Neuronal stem cell (in vitro differentiated cells): ENCODE measurements at regions not wholly inside any gene's neighbourhood (a gene's known extent, or its start where the extent isn't known, plus 50 kb on each side); places are given as distances from the start of the nearest gene placed in this dataset.

Experiments used
- DNase-seq: peaks from one replicate; pipeline ENCODE4 v3.0.0-alpha.2; 2013; ENCODE audit warnings: low spot score
- H2AFZ ChIP-seq: one replicate; pipeline ENCODE4 v1.6.1; 2013; ENCODE audit warnings: mild to moderate bottlenecking, low read length, inconsistent platforms
- H2AK5ac ChIP-seq: 2 replicates; pipeline ENCODE4 v1.6.1; 2013; ENCODE audit warnings: low read depth, mild to moderate bottlenecking, inconsistent platforms, low read length, moderate library complexity, mixed read lengths
- H2BK120ac ChIP-seq: 2 replicates; pipeline ENCODE4 v1.6.1; 2013; ENCODE audit warnings: low read depth, mild to moderate bottlenecking, inconsistent platforms, low read length, moderate library complexity, mixed read lengths
- H2BK12ac ChIP-seq: one replicate; pipeline ENCODE4 v1.6.1; 2013; ENCODE audit warnings: low read length, inconsistent platforms
- H2BK15ac ChIP-seq: 2 replicates; pipeline ENCODE4 v1.6.1; 2013; ENCODE audit warnings: mild to moderate bottlenecking, low read length, inconsistent platforms, mixed read lengths
- H2BK5ac ChIP-seq: one replicate; pipeline ENCODE4 v1.6.1; 2013; ENCODE audit warnings: inconsistent platforms, mild to moderate bottlenecking, low read length, moderate library complexity
- H3K14ac ChIP-seq: one replicate; pipeline ENCODE4 v1.6.1; 2013; ENCODE audit warnings: low read length, inconsistent platforms
- H3K18ac ChIP-seq: 2 replicates; pipeline ENCODE4 v1.6.1; 2013; ENCODE audit warnings: low read length, inconsistent platforms
- H3K23ac ChIP-seq: 2 replicates; pipeline ENCODE4 v1.6.1; 2013; ENCODE audit warnings: low read depth, mild to moderate bottlenecking, mixed read lengths, low read length, inconsistent platforms; ENCODE audit not compliant: poor library complexity
- H3K27ac ChIP-seq: replicated peaks from 3 replicates; pipeline ENCODE4 v1.5.1; 2013; ENCODE audit warnings: low read length, inconsistent platforms
- H3K27me3 ChIP-seq, 3 experiments: 2 replicates each; pipeline ENCODE4 v1.6.1; 2013; ENCODE audit warnings: low read length in 3 of 3, mild to moderate bottlenecking in 2 of 3, inconsistent platforms in 1 of 3, low read depth in 1 of 3, mixed read lengths in 1 of 3, moderate library complexity in 1 of 3; ENCODE audit not compliant: control insufficient read depth in 3 of 3, insufficient read depth in 3 of 3
- H3K36me3 ChIP-seq, 2 donors: replicated peaks in 1 of 2; 2 replicates each; pipeline ENCODE4 v1.6.1; 2013; ENCODE audit warnings: low read length in 2 of 2; ENCODE audit not compliant: control insufficient read depth in 2 of 2, insufficient read depth in 2 of 2
- H3K4ac ChIP-seq: 2 replicates; pipeline ENCODE4 v1.6.1; 2013; ENCODE audit warnings: inconsistent platforms, mild to moderate bottlenecking, low read length, moderate library complexity
- H3K4me1 ChIP-seq, 2 donors: 1 replicate in 1 of 2; 2 replicates in 1 of 2; pipeline ENCODE4 v1.6.1; 2013; ENCODE audit warnings: low read length in 2 of 2, low read depth in 1 of 2; ENCODE audit not compliant: control insufficient read depth in 2 of 2, insufficient read depth in 1 of 2
- H3K4me2 ChIP-seq: one replicate; pipeline ENCODE4 v1.6.1; 2013; ENCODE audit warnings: mild to moderate bottlenecking, low read length, inconsistent platforms; ENCODE audit not compliant: insufficient read depth, poor library complexity, severe bottlenecking
- H3K4me3 ChIP-seq, 2 donors: 2 replicates each; pipeline ENCODE4 v1.5.1; 2013; ENCODE audit warnings: low read length in 2 of 2, mild to moderate bottlenecking in 2 of 2, inconsistent platforms in 1 of 2, moderate library complexity in 1 of 2
- H3K79me1 ChIP-seq: one replicate; pipeline ENCODE4 v1.6.1; 2013; ENCODE audit warnings: low read depth, mild to moderate bottlenecking, inconsistent platforms, low read length, moderate library complexity
- H3K9ac ChIP-seq: one replicate; pipeline ENCODE4 v1.6.1; 2013; ENCODE audit warnings: mild to moderate bottlenecking, low read depth, low read length, inconsistent platforms; ENCODE audit not compliant: poor library complexity
- H3K9me3 ChIP-seq, 2 donors: replicated peaks in 1 of 2; 2 replicates each; pipeline versions ENCODE3 to v1.6.1; 2013; ENCODE audit warnings: low read length in 2 of 2, mild to moderate bottlenecking in 2 of 2, inconsistent platforms in 1 of 2, low read depth in 1 of 2, mixed read lengths in 1 of 2, moderate library complexity in 1 of 2; ENCODE audit not compliant: control insufficient read depth in 2 of 2, insufficient read depth in 1 of 2
- H4K8ac ChIP-seq: one replicate; pipeline ENCODE4 v1.6.1; 2013; ENCODE audit warnings: low read depth, mild to moderate bottlenecking, inconsistent platforms, low read length, moderate library complexity
- H4K91ac ChIP-seq: one replicate; pipeline ENCODE4 v1.6.1; 2013; ENCODE audit warnings: low read length, low read depth, mild to moderate bottlenecking, inconsistent platforms; ENCODE audit not compliant: poor library complexity
- WGBS, 2 donors: extraction: QIAGEN DNeasy Blood & Tissue Kit; methylation state at CpG; one replicate each; pipeline ENCODE4 v1.1.7; 2013; ENCODE audit warnings: missing lambda C conversion rate in 2 of 2, mixed read lengths in 1 of 2; ENCODE audit not compliant: insufficient read length in 2 of 2, insufficient replicate concordance in 1 of 2; ENCODE audit errors: extremely low coverage in 2 of 2; 5-methylcytosine and 5-hydroxymethylcytosine counted together

DNA sequence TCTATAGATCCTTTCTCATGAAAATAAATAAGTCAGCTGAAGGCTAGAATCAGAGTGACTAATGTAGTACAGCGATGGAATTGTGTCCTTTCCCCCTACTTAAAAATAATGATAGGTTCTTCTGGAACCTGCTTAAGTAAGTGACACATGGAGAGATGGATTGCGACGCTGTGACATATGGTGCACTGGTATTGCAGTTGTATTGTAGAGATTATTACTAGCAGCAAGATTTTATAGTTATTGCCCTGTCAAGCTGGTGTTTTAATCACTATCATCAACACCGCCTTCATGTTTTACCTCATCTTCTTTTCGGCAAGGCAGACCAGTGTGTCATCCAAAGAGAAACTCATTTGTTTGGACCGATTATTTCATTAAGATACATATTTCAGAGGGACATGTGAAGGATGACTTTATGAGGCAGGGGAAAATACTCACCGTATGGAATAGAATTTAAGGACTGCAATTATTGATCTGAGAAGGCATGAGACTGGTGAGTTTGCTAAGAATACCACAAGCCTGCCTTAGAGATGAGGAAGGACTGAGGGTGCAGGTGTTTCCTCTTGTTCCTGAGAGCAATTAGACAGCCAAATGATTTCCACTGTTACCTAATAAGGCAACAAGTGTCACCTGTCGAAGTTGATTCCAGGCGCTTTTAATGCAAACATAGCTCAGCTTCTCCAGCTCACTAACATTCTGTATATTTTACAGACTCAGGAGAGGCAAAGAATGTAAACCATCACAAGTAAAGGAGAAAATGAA, 1855.5 kb downstream of the MAT2B start:
- Histone ChIP-seq H3K9me3 (no peaks in the 10 kb centered on the region), H3K9ac (no peak overlapping the region), H3K27ac (no peak overlapping the region), H3K36me3 (no peaks in the 10 kb centered on the region), H3K14ac (no peak overlapping the region), H2BK12ac (no peak overlapping the region), H3K23ac (no peak overlapping the region), H3K79me1 (no peaks in the 10 kb centered on the region), H2BK5ac (no peak overlapping the region), H3K4me3 (no peak overlapping the region), H3K27me3 (no peaks in the 10 kb centered on the region), H2BK15ac (no peak overlapping the region), H4K8ac (no peak overlapping the region), H3K4me1 (no peaks in the 10 kb centered on the region), H2AK5ac (no peak overlapping the region), H3K4ac (no peak overlapping the region), H4K91ac (no peak overlapping the region), H3K4me2 (no peak overlapping the region), H2AFZ (no peak overlapping the region), H3K18ac (no peak overlapping the region), H2BK120ac (no peak overlapping the region)
- DNase-seq, result no peak
- WGBS, 2 donors, result no CpG with 5 or more reads among the region's 9 CpGs

DNA sequence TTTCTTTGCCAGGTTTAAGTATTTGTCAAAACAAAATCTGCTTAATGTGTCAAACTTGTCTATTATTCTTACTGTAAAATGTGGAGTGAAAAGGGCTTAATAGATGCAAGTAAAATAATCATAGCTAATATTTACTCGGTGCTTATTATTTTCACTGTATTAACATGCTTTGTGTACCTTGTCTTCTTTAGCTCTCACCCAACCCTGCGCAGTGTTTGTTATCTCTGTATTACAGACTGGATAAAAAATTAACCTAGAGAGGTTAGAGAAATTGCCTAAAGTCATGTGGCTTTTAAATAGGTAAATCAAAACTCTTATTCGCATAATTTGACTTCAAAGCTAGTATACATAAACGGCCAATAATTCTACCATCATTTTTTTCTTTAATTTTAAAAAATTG, 1864.8 kb downstream of the MAT2B start:
- Histone ChIP-seq H4K8ac (no peak overlapping the region), H2BK5ac (no peak overlapping the region), H3K4me2 (no peak overlapping the region), H3K36me3 (no peaks in the 10 kb centered on the region), H3K9ac (no peak overlapping the region), H3K23ac (no peak overlapping the region), H3K27ac (no peak overlapping the region), H4K91ac (no peak overlapping the region), H3K18ac (no peak overlapping the region), H2AK5ac (no peak overlapping the region), H2BK12ac (no peak overlapping the region), H3K14ac (no peak overlapping the region), H3K4me1 (no peaks in the 10 kb centered on the region), H2BK15ac (no peak overlapping the region), H3K4me3 (no peak overlapping the region), H3K79me1 (no peaks in the 10 kb centered on the region), H3K9me3 (no peaks in the 10 kb centered on the region), H3K4ac (no peak overlapping the region), H2BK120ac (no peak overlapping the region), H2AFZ (no peak overlapping the region), H3K27me3 (no peaks in the 10 kb centered on the region)
- no peak for DNase-seq
- no CpG with 5 or more reads among the region's 4 CpGs for WGBS, 2 donors

DNA sequence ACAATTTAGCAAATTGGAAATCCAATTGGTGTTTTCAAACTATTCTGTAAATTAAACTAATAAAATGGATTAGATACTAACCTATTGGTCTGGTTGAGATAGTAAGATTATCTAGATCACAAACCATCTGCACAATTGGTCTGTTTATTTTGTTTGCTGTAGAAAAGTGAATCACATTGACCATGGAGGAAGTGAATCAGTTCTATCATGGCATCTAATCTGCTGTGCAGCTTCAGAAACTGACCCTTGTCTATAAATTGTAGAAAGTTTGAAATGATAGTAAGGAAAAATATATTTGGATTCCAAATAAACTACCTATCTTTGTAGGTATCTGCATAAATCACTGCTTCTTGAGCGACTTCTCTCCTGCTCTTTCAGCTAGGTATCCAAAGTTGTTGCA, 1865.4 kb downstream of the MAT2B start:
- no peaks in the 10 kb centered on the region for H3K4me1 ChIP-seq
- no peak overlapping the region for H4K8ac ChIP-seq
- no peak overlapping the region for H2AK5ac ChIP-seq
- no peak for DNase-seq
- H2BK15ac ChIP-seq, result no peak overlapping the region
- no peak overlapping the region for H3K14ac ChIP-seq
- H3K4me2 ChIP-seq, result no peak overlapping the region
- no peak overlapping the region for H2BK12ac ChIP-seq
- no peak overlapping the region for H3K18ac ChIP-seq
- WGBS, 2 donors, result no CpG with 5 or more reads among the region's 1 CpG
- H2BK120ac ChIP-seq, result no peak overlapping the region
- H2AFZ ChIP-seq, result no peak overlapping the region
- H3K9me3 ChIP-seq, result no peaks in the 10 kb centered on the region
- H3K9ac ChIP-seq, result no peak overlapping the region
- no peaks in the 10 kb centered on the region for H3K79me1 ChIP-seq
- no peak overlapping the region for H3K4ac ChIP-seq
- H2BK5ac ChIP-seq, result no peak overlapping the region
- no peak overlapping the region for H3K4me3 ChIP-seq
- no peak overlapping the region for H3K23ac ChIP-seq
- H3K27ac ChIP-seq, result no peak overlapping the region
- no peaks in the 10 kb centered on the region for H3K36me3 ChIP-seq
- H4K91ac ChIP-seq, result no peak overlapping the region
- H3K27me3 ChIP-seq, result no peaks in the 10 kb centered on the region

DNA sequence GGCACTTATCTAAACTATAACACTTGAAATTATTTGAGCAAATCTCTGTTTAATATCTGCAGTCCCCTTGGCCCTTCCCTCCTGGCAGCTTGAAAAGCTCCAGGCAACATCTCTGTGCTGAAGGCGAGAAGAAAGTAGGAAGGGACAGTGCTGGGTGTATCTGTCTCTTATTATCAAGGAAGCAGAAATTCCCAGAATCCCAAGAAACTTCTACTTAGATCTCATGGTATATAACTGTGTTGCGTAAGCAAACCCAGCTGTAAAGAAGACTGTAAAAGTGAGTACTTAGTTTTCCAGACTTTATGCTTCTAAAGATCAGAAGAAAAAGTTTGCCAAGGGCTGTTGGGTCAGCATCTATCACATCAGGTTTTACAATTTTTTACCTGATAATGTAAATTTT, 1869.8 kb downstream of the MAT2B start:
- H2AK5ac ChIP-seq, result no peak overlapping the region
- no peak overlapping the region for H2BK5ac ChIP-seq
- WGBS, 2 donors, result no CpG with 5 or more reads among the region's 2 CpGs

More for the DNA sequence above, 1869.8 kb downstream of the MAT2B start:
- Histone ChIP-seq H4K91ac (no peak overlapping the region), H3K79me1 (no peaks in the 10 kb centered on the region), H3K4me3 (no peak overlapping the region), H4K8ac (no peak overlapping the region), H3K9me3 (no peaks in the 10 kb centered on the region), H3K36me3 (no peaks in the 10 kb centered on the region), H3K18ac (no peak overlapping the region), H2BK120ac (no peak overlapping the region), H3K23ac (no peak overlapping the region), H3K4me2 (no peak overlapping the region), H3K9ac (no peak overlapping the region), H2BK15ac (no peak overlapping the region), H3K4ac (no peak overlapping the region), H3K27me3 (no peaks in the 10 kb centered on the region), H3K27ac (no peak overlapping the region), H2BK12ac (no peak overlapping the region), H3K4me1 (no peaks in the 10 kb centered on the region), H3K14ac (no peak overlapping the region), H2AFZ (no peak overlapping the region)
- no peak for DNase-seq
